HG02571 (cell line): ENCODE measurements at regions not wholly inside any gene's neighbourhood (a gene's known extent, or its start where the extent isn't known, plus 50 kb on each side); places are given as distances from the start of the nearest gene placed in this dataset.
A peak's percentile ranks its signal among the peaks of the same experiment; 100 is the strongest.

Source experiments
- ATAC-seq: cut with Tn5 transposase; IDR thresholded peaks from one replicate; pipeline ENCODE4 v1.9.1; 2021; ENCODE audit warnings: mild to moderate bottlenecking, moderate library complexity; ENCODE audit not compliant: unreplicated experiment

- no peak for ATAC-seq
These were observed 52.0 kb upstream of the ULK4 start for GRCh38 chr3:42013691-42014457.

- ATAC-seq = peak; percentile 73
These were observed 51.2 kb upstream of the ULK4 start for GRCh38 chr3:42012935-42013690.

GRCh38 chr3:42012383-42012934 lies 50.6 kb upstream of the ULK4 start:
- ATAC-seq = peak; percentile 8
